ENCODE measurements at regions not wholly inside any gene's neighbourhood (a gene's known extent, or its start where the extent isn't known, plus 50 kb on each side); places are given as distances from the start of the nearest gene placed in this dataset.
A peak's percentile ranks its signal among the peaks of the same experiment; 100 is the strongest.

DNA sequence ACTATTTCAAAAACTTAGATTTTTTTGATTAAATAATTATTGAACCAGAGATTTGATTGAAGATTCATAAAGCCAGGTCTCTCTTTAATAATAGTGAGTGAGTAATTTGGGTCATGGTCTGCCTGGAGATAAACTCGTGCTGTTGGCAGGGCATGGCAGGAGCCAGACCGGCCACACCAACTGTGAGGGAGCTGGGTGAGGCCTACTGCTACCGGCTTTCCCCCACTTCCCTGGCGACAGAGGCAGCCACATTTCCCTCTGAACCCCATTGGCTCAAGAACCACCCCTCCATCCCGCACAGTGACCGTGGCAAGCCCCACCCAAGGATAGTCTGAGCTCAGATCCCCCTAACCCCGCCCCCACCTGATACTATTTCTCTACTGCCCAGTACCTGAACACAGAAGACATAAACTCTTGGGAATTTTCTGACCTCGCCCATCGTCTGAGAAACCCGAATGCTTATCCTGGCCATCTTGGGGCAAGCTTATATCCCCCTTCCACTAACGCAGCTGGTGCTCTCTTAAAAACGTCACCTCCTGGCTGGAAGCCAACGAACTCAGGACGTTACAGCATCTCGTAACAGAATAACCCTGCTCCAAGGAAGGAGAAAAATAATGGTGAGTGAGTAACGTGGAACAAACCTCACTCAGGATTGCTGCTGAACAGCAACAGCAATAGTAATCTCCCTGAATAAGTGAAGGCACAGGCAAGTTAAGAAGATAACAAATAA lies 627.6 kb upstream of the PCDH9 start:
- TF ChIP-seq, protein P1, sequence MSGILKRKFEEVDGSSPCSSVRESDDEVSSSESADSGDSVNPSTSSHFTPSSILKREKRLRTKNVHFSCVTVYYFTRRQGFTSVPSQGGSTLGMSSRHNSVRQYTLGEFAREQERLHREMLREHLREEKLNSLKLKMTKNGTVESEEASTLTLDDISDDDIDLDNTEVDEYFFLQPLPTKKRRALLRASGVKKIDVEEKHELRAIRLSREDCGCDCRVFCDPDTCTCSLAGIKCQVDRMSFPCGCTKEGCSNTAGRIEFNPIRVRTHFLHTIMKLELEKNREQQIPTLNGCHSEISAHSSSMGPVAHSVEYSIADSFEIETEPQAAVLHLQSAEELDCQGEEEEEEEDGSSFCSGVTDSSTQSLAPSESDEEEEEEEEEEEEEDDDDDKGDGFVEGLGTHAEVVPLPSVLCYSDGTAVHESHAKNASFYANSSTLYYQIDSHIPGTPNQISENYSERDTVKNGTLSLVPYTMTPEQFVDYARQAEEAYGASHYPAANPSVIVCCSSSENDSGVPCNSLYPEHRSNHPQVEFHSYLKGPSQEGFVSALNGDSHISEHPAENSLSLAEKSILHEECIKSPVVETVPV (CRISPR knock-in tag; IDR thresholded peaks at IDR 0.05), result no peak
- TF ChIP-seq ZNF8 (CRISPR knock-in tag; IDR thresholded peaks at IDR 0.05), result no peak
- TF ChIP-seq GLIS3 (CRISPR knock-in tag; IDR thresholded peaks at IDR 0.05), result no peak
- TF ChIP-seq, protein P2, sequence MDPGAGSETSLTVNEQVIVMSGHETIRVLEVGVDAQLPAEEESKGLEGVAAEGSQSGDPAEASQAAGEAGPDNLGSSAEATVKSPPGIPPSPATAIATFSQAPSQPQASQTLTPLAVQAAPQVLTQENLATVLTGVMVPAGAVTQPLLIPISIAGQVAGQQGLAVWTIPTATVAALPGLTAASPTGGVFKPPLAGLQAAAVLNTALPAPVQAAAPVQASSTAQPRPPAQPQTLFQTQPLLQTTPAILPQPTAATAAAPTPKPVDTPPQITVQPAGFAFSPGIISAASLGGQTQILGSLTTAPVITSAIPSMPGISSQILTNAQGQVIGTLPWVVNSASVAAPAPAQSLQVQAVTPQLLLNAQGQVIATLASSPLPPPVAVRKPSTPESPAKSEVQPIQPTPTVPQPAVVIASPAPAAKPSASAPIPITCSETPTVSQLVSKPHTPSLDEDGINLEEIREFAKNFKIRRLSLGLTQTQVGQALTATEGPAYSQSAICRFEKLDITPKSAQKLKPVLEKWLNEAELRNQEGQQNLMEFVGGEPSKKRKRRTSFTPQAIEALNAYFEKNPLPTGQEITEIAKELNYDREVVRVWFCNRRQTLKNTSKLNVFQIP (CRISPR knock-in tag; IDR thresholded peaks at IDR 0.05; ENCODE audit: borderline replicate concordance, low read depth), result no peak
- no peak for TF ChIP-seq ZFP3 (CRISPR knock-in tag; IDR thresholded peaks at IDR 0.05)
- TF ChIP-seq ZNF70 (CRISPR knock-in tag; IDR thresholded peaks at IDR 0.05), result no peak
- no peak for TF ChIP-seq PPARA (CRISPR knock-in tag; IDR thresholded peaks at IDR 0.05; ENCODE audit: borderline replicate concordance)
- TF ChIP-seq BACH2 (CRISPR knock-in tag; IDR thresholded peaks at IDR 0.05; ENCODE audit: borderline replicate concordance), result no peak
- no peak for TF ChIP-seq SNAI2 (CRISPR knock-in tag; IDR thresholded peaks at IDR 0.05)
- TF ChIP-seq, protein P3, sequence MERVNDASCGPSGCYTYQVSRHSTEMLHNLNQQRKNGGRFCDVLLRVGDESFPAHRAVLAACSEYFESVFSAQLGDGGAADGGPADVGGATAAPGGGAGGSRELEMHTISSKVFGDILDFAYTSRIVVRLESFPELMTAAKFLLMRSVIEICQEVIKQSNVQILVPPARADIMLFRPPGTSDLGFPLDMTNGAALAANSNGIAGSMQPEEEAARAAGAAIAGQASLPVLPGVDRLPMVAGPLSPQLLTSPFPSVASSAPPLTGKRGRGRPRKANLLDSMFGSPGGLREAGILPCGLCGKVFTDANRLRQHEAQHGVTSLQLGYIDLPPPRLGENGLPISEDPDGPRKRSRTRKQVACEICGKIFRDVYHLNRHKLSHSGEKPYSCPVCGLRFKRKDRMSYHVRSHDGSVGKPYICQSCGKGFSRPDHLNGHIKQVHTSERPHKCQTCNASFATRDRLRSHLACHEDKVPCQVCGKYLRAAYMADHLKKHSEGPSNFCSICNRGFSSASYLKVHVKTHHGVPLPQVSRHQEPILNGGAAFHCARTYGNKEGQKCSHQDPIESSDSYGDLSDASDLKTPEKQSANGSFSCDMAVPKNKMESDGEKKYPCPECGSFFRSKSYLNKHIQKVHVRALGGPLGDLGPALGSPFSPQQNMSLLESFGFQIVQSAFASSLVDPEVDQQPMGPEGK (CRISPR knock-in tag; IDR thresholded peaks at IDR 0.05; ENCODE audit: borderline replicate concordance), result no peak
- TF ChIP-seq, protein P4, sequence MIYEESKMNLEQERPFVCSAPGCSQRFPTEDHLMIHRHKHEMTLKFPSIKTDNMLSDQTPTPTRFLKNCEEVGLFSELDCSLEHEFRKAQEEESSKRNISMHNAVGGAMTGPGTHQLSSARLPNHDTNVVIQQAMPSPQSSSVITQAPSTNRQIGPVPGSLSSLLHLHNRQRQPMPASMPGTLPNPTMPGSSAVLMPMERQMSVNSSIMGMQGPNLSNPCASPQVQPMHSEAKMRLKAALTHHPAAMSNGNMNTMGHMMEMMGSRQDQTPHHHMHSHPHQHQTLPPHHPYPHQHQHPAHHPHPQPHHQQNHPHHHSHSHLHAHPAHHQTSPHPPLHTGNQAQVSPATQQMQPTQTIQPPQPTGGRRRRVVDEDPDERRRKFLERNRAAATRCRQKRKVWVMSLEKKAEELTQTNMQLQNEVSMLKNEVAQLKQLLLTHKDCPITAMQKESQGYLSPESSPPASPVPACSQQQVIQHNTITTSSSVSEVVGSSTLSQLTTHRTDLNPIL (CRISPR knock-in tag; IDR thresholded peaks at IDR 0.05; ENCODE audit: low read depth), result no peak
- TF ChIP-seq, protein P5, sequence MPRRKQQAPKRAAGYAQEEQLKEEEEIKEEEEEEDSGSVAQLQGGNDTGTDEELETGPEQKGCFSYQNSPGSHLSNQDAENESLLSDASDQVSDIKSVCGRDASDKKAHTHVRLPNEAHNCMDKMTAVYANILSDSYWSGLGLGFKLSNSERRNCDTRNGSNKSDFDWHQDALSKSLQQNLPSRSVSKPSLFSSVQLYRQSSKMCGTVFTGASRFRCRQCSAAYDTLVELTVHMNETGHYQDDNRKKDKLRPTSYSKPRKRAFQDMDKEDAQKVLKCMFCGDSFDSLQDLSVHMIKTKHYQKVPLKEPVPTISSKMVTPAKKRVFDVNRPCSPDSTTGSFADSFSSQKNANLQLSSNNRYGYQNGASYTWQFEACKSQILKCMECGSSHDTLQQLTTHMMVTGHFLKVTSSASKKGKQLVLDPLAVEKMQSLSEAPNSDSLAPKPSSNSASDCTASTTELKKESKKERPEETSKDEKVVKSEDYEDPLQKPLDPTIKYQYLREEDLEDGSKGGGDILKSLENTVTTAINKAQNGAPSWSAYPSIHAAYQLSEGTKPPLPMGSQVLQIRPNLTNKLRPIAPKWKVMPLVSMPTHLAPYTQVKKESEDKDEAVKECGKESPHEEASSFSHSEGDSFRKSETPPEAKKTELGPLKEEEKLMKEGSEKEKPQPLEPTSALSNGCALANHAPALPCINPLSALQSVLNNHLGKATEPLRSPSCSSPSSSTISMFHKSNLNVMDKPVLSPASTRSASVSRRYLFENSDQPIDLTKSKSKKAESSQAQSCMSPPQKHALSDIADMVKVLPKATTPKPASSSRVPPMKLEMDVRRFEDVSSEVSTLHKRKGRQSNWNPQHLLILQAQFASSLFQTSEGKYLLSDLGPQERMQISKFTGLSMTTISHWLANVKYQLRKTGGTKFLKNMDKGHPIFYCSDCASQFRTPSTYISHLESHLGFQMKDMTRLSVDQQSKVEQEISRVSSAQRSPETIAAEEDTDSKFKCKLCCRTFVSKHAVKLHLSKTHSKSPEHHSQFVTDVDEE (CRISPR knock-in tag; IDR thresholded peaks at IDR 0.05), result no peak
- TF ChIP-seq ESRRG (CRISPR knock-in tag; IDR thresholded peaks at IDR 0.05), result no peak
- no peak for TF ChIP-seq RARB (CRISPR knock-in tag; IDR thresholded peaks at IDR 0.05)
- TF ChIP-seq ARNTL (CRISPR knock-in tag; IDR thresholded peaks at IDR 0.05; ENCODE audit: borderline replicate concordance, low read depth), result no peak
- TF ChIP-seq ZNF565 (CRISPR knock-in tag; conservative IDR thresholded peaks at IDR 0.05; ENCODE audit: low read depth), result no peak
- no peak for TF ChIP-seq ZFP30 (CRISPR knock-in tag; IDR thresholded peaks at IDR 0.05)
- no peak for TF ChIP-seq TOX (CRISPR knock-in tag; IDR thresholded peaks at IDR 0.05; ENCODE audit: borderline replicate concordance)
- TF ChIP-seq OSR1 (CRISPR knock-in tag; IDR thresholded peaks at IDR 0.05), result no peak
- TF ChIP-seq ISL1 (CRISPR knock-in tag; IDR thresholded peaks at IDR 0.05), result no peak
- ATAC-seq, result no peak

DNA sequence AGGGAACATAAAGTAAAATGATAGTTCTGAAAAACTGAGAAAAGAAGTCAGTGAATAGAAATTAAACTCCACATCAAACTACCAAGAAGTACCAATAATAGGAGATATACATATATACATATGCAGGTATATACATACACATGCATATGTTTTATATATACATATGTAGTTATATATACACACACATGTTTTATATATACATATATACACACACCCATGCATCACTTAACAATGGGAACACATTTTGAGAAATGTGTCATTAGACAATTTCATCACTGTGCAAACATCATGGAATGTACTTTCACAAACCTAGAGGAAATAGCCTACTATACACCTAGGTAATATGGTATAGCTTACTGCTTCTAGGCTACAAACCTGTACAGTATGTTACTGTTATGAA lies 626.8 kb upstream of the PCDH9 start:
- TF ChIP-seq BACH2 (CRISPR knock-in tag; IDR thresholded peaks at IDR 0.05; ENCODE audit: borderline replicate concordance), result no peak
- ATAC-seq, result no peak

DNA sequence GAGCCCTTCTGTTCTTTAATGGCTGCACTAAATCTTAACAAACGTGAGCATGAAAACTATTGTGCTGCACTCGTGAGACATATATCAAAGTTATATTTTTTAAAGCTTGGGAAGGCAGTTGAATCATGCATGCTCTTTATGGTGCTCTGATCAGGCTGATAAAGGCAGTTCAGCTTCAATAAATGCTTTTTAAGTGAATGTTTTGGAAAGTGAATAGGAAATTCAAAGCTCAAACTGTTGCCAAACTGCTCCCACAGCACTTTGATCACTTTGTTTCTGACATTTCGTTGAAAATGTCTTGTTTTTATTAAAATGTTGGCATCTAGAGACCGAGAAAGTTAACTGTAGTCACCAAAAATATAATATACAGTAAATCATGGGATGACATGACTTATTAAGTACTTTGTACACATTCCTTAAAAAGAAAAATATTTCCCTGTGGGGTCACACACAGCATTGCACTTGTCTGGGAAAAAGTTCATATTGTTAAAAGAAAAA lies 625.7 kb upstream of the PCDH9 start:
- peak; percentile 81 for ATAC-seq
- TF ChIP-seq BACH2 (CRISPR knock-in tag; IDR thresholded peaks at IDR 0.05; ENCODE audit: borderline replicate concordance) (no peak), PPARA (CRISPR knock-in tag; IDR thresholded peaks at IDR 0.05; ENCODE audit: borderline replicate concordance) (no peak), SNAI2 (CRISPR knock-in tag; IDR thresholded peaks at IDR 0.05) (no peak), TOX (CRISPR knock-in tag; IDR thresholded peaks at IDR 0.05; ENCODE audit: borderline replicate concordance) (peak; percentile 89), ARNTL (CRISPR knock-in tag; IDR thresholded peaks at IDR 0.05; ENCODE audit: borderline replicate concordance, low read depth) (no peak), RARB (CRISPR knock-in tag; IDR thresholded peaks at IDR 0.05) (peak; percentile 56; the same call in 1 of the 2 replicates), CSDC2 (CRISPR knock-in tag; IDR thresholded peaks at IDR 0.05) (no peak), GLIS3 (CRISPR knock-in tag; IDR thresholded peaks at IDR 0.05) (0 out of 2 replicates have a peak, but pooled peaks have one; percentile 56), ISL1 (CRISPR knock-in tag; IDR thresholded peaks at IDR 0.05) (peak; percentile 97), ZFP3 (CRISPR knock-in tag; IDR thresholded peaks at IDR 0.05) (no peak)
- TF ChIP-seq, protein P3 (CRISPR knock-in tag; IDR thresholded peaks at IDR 0.05; ENCODE audit: borderline replicate concordance), result peak; percentile 58; the same call in 1 of the 2 replicates
- TF ChIP-seq, protein P4 (CRISPR knock-in tag; IDR thresholded peaks at IDR 0.05; ENCODE audit: low read depth), result peak; percentile 57; the same call in 1 of the 2 replicates
- TF ChIP-seq, protein P2 (CRISPR knock-in tag; IDR thresholded peaks at IDR 0.05; ENCODE audit: borderline replicate concordance, low read depth), result 0 out of 2 replicates have a peak, but pooled peaks have one; percentile 69
